ENCODE measurements at regions not wholly inside any gene's neighbourhood (a gene's known extent, or its start where the extent isn't known, plus 50 kb on each side); places are given as distances from the start of the nearest gene placed in this dataset.

DNA sequence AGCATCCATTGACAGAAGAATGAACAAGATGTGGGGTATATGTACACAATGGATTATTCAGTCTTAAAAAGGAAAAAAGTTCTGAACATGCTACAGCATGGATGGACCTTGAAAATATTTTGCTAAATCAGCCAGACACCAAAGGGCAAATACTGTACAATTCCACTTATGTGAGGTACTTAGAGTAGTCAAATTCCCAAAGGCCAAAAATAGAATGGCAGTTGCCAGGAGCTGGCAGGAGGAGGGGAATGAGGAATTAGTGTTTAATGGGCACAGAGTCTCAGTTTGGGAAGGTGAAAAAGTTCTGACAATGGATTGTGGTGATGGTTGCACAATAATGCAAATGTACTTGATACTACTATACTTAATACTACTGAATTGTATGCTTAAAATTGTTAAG is 193.2 kb downstream of the MBD2 start:
- TF ChIP-seq EZH2 (IDR thresholded peaks at IDR 0.05; ENCODE audit: low read length, missing control alignments), result no peak
- TF ChIP-seq, protein P1, sequence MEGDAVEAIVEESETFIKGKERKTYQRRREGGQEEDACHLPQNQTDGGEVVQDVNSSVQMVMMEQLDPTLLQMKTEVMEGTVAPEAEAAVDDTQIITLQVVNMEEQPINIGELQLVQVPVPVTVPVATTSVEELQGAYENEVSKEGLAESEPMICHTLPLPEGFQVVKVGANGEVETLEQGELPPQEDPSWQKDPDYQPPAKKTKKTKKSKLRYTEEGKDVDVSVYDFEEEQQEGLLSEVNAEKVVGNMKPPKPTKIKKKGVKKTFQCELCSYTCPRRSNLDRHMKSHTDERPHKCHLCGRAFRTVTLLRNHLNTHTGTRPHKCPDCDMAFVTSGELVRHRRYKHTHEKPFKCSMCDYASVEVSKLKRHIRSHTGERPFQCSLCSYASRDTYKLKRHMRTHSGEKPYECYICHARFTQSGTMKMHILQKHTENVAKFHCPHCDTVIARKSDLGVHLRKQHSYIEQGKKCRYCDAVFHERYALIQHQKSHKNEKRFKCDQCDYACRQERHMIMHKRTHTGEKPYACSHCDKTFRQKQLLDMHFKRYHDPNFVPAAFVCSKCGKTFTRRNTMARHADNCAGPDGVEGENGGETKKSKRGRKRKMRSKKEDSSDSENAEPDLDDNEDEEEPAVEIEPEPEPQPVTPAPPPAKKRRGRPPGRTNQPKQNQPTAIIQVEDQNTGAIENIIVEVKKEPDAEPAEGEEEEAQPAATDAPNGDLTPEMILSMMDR (conservative IDR thresholded peaks at IDR 0.05 in 1 of 2, IDR thresholded peaks at IDR 0.05 in 1 of 2; ENCODE audit: low read depth in 1 of 2, low read length in 2 of 2), result no peak
- DNase-seq (ENCODE audit: low read depth in 2 of 2), result no peak
- no peaks in the 10 kb centered on the region for H3K36me3 ChIP-seq (ENCODE audit: control insufficient read depth, insufficient read depth, low read length)

DNA sequence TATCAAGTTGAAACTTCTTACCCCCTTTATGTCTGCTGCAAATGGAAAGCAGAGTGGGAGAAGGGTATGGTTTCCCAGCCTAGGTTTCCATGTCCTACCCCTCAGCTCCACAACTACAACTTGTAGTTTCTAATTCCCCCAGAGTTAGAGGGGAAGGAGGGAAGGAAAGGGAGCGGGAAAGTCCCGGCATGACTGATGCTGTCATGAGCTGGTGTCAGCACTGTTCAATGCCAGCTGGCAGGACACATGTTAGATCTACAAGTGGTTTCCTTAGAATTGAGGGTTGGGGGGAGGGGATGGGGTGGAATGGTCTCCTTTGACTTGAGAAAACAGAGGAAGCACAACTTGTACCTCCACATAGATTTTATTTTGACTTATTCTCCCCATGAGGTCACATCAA is 194.0 kb downstream of the MBD2 start:
- Histone ChIP-seq H3K4me3 (replicated peaks in 1 of 4; ENCODE audit: control extremely low read depth in 1 of 4, insufficient read depth in 1 of 4, low read depth in 3 of 4, low read length in 4 of 4) (no peak overlapping the region), H2AFZ (ENCODE audit: low read length) (no peak overlapping the region), H3K27me3 (ENCODE audit: control insufficient read depth, insufficient read depth, low read length) (no peaks in the 10 kb centered on the region), H3K36me3 (ENCODE audit: control insufficient read depth, insufficient read depth, low read length) (no peaks in the 10 kb centered on the region), H4K20me1 (ENCODE audit: control insufficient read depth, extremely low read depth, insufficient read depth, low read length) (no peaks in the 10 kb centered on the region), H3K4me1 (ENCODE audit: control insufficient read depth, extremely low read depth, insufficient read depth, low read length) (no peaks in the 10 kb centered on the region), H3K27ac (ENCODE audit: insufficient read depth, low read length) (no peak overlapping the region), H3K79me2 (ENCODE audit: control insufficient read depth, insufficient read depth, low read length) (no peaks in the 10 kb centered on the region), H3K4me2 (ENCODE audit: extremely low read depth, insufficient read depth, low read length) (no peak overlapping the region), H3K9me3 (ENCODE audit: control insufficient read depth, insufficient read depth, low read depth, low read length) (no peaks in the 10 kb centered on the region), H3K9ac (ENCODE audit: insufficient read depth, low read length) (no peak overlapping the region)
- TF ChIP-seq, protein P1 (conservative IDR thresholded peaks at IDR 0.05 in 1 of 2, IDR thresholded peaks at IDR 0.05 in 1 of 2; ENCODE audit: low read depth in 1 of 2, low read length in 2 of 2), result no peak
- TF ChIP-seq EZH2 (IDR thresholded peaks at IDR 0.05; ENCODE audit: low read length, missing control alignments), result no peak
- DNase-seq (ENCODE audit: low read depth in 2 of 2), result no peak

More for the DNA sequence above, 193.2 kb downstream of the MBD2 start:
- no peak overlapping the region for H3K27ac ChIP-seq (ENCODE audit: insufficient read depth, low read length)
- no peak overlapping the region for H2AFZ ChIP-seq (ENCODE audit: low read length)
- H3K4me3 ChIP-seq (replicated peaks in 1 of 4; ENCODE audit: control extremely low read depth in 1 of 4, insufficient read depth in 1 of 4, low read depth in 3 of 4, low read length in 4 of 4), result no peak overlapping the region
- H3K9me3 ChIP-seq (ENCODE audit: control insufficient read depth, insufficient read depth, low read depth, low read length), result no peaks in the 10 kb centered on the region
- H3K4me1 ChIP-seq (ENCODE audit: control insufficient read depth, extremely low read depth, insufficient read depth, low read length), result no peaks in the 10 kb centered on the region
- H4K20me1 ChIP-seq (ENCODE audit: control insufficient read depth, extremely low read depth, insufficient read depth, low read length), result no peaks in the 10 kb centered on the region
- H3K4me2 ChIP-seq (ENCODE audit: extremely low read depth, insufficient read depth, low read length), result no peak overlapping the region
- no peaks in the 10 kb centered on the region for H3K27me3 ChIP-seq (ENCODE audit: control insufficient read depth, insufficient read depth, low read length)
- H3K9ac ChIP-seq (ENCODE audit: insufficient read depth, low read length), result no peak overlapping the region
- H3K79me2 ChIP-seq (ENCODE audit: control insufficient read depth, insufficient read depth, low read length), result no peaks in the 10 kb centered on the region

DNA sequence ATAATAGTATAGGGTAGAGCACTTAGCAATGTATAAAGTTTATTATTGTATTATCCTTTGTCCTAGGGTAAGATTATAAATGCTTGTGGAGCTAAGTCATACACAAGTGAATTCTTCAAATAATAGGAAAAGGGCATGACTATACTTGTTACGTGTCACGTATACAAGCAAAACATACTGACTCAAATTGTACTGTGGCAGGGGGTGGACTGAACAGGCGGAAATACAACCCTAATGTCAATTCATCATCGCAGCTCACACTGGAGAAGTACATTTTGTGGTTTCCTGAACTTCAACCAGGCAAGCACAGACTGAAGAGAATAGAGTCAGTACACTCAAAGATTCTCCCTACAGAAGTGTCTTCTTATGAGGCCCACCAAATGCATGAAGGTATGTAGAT is 201.0 kb downstream of the MBD2 start:
- H3K4me3 ChIP-seq (replicated peaks in 1 of 4; ENCODE audit: control extremely low read depth in 1 of 4, insufficient read depth in 1 of 4, low read depth in 3 of 4, low read length in 4 of 4), result no peak overlapping the region
- H3K36me3 ChIP-seq (ENCODE audit: control insufficient read depth, insufficient read depth, low read length), result no peaks in the 10 kb centered on the region
- H2AFZ ChIP-seq (ENCODE audit: low read length), result no peak overlapping the region
- H3K4me2 ChIP-seq (ENCODE audit: extremely low read depth, insufficient read depth, low read length), result no peak overlapping the region
- TF ChIP-seq, protein P1 (conservative IDR thresholded peaks at IDR 0.05 in 1 of 2, IDR thresholded peaks at IDR 0.05 in 1 of 2; ENCODE audit: low read depth in 1 of 2, low read length in 2 of 2), result no peak
- TF ChIP-seq EZH2 (IDR thresholded peaks at IDR 0.05; ENCODE audit: low read length, missing control alignments), result no peak
- H3K9ac ChIP-seq (ENCODE audit: insufficient read depth, low read length), result no peak overlapping the region
- H3K9me3 ChIP-seq (ENCODE audit: control insufficient read depth, insufficient read depth, low read depth, low read length), result no peaks in the 10 kb centered on the region
- H3K4me1 ChIP-seq (ENCODE audit: control insufficient read depth, extremely low read depth, insufficient read depth, low read length), result no peaks in the 10 kb centered on the region
- H3K27me3 ChIP-seq (ENCODE audit: control insufficient read depth, insufficient read depth, low read length), result no peaks in the 10 kb centered on the region
- DNase-seq (ENCODE audit: low read depth in 2 of 2), result peak; percentile 23 to 88
- no peaks in the 10 kb centered on the region for H4K20me1 ChIP-seq (ENCODE audit: control insufficient read depth, extremely low read depth, insufficient read depth, low read length)
- no peak overlapping the region for H3K27ac ChIP-seq (ENCODE audit: insufficient read depth, low read length)
- H3K79me2 ChIP-seq (ENCODE audit: control insufficient read depth, insufficient read depth, low read length), result no peaks in the 10 kb centered on the region

Measured in fibroblast of lung (primary cell).